Ascending aorta (tissue), 2 donors: ENCODE measurements at regions not wholly inside any gene's neighbourhood (a gene's known extent, or its start where the extent isn't known, plus 50 kb on each side); places are given as distances from the start of the nearest gene placed in this dataset.

ENCODE experiments used
- DNase-seq, 2 donors: peaks; one replicate each; pipeline ENCODE4 v3.0.0-alpha.2; 2019; ENCODE audit warnings: low spot score in 2 of 2
- H3K27ac ChIP-seq, 2 donors: fragments of 200-600 bp; sonication (generic); one replicate each; pipeline ENCODE4 v1.5.1; 2016 to 2017; ENCODE audit warnings: mild to moderate bottlenecking in 1 of 2
- H3K27me3 ChIP-seq: fragments of 200-600 bp; sonication (generic); one replicate; pipeline ENCODE4 v1.5.1; 2017
- H3K36me3 ChIP-seq, 2 donors: fragments of 200-600 bp; sonication (generic); one replicate each; pipeline ENCODE4 v1.5.1; 2016
- H3K4me1 ChIP-seq, 2 donors: fragments of 200-600 bp; sonication (generic); one replicate each; pipeline ENCODE4 v1.5.1; 2016 to 2017; ENCODE audit warnings: mild to moderate bottlenecking in 1 of 2
- H3K4me3 ChIP-seq, 2 donors: fragments of 200-600 bp; sonication (generic); one replicate each; pipeline ENCODE4 v1.5.1; 2016 to 2017; ENCODE audit warnings: mild to moderate bottlenecking in 1 of 2
- H3K9me3 ChIP-seq, 2 donors: fragments of 200-600 bp; sonication (generic); one replicate each; pipeline ENCODE4 v1.5.1; 2016
- CTCF ChIP-seq, 3 experiments: fragments of 200-600 bp in 2 of 3; fragments of 450-650 bp in 1 of 3; sonication (generic) in 2 of 3; IDR thresholded peaks; one replicate each; pipeline ENCODE4 v1.5.1; 2016 to 2019; ENCODE audit warnings: antibody characterized with exemption in 3 of 3, mild to moderate bottlenecking in 1 of 3, moderate library complexity in 1 of 3
- intact Hi-C: fragments of 100-400 bp; cut with DNase I; formaldehyde crosslinking; loops from one replicate; pipeline ENCODE4 v1.15.1; 2023

DNA sequence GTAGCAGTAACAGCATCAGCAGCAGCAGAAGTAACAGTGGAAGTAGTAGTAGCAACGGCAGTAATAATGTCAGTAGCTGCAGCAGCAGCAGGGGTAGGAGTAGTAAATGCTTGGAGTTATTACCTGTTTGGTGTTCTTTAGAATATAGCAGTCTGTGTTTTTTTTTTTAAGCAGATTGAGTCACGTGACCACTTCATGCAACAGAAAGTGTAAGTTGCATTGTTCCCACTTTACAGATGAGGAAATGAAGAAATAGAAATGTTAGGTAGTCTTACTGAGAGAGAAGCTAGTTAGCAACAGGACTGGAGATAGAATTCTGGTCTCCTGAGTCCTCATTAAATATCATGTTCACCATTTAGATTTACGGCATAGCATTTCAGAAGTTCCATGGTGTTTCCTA, 358.2 kb downstream of the HAPSTR1 start:
- TF ChIP-seq CTCF (IDR thresholded peaks at IDR 0.05) = no peak
- Histone ChIP-seq H3K4me1 (no peaks in the 10 kb centered on the region), H3K9me3 (peaks cover 0 to 11% of the 10 kb centered on the region in 2 donors), H3K4me3 (no peak overlapping the region), H3K27ac (no peak overlapping the region), H3K36me3 (no peaks in the 10 kb centered on the region), H3K27me3 (no peaks in the 10 kb centered on the region)
- intact Hi-C loops = no loop called here
- no peak for DNase-seq

- Histone ChIP-seq H3K9me3 (no peaks in the 10 kb centered on the region), H3K27ac (no peak overlapping the region), H3K4me3 (no peak overlapping the region), H3K27me3 (no peaks in the 10 kb centered on the region), H3K36me3 (no peaks in the 10 kb centered on the region), H3K4me1 (no peaks in the 10 kb centered on the region)
- no peak for TF ChIP-seq CTCF (IDR thresholded peaks at IDR 0.05)
- intact Hi-C loops = no loop called here
- no peak for DNase-seq
Observed at GRCh38 chr16:9457215-9457614, 365.8 kb downstream of the HAPSTR1 start.

DNA sequence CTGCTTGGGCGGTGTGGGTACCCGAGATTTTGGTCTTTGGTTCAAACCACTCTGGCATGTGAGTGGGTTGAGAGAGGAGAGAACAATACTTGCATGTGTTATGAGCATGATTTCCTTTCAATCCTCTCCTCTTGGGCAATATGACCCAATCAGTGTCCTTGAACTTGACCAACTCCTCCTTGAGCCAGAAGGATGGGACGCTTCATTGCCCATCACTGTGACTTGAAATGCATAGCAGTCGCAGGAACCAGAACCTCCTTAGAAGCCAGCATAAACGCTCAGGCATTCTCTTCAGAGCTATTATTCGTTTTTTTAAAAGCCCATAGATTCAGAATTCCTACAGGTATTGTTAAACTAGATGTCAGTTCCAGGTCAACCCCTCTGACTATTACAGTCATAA, 367.4 kb downstream of the HAPSTR1 start:
- H3K36me3 ChIP-seq = no peaks in the 10 kb centered on the region
- no peak overlapping the region for H3K4me3 ChIP-seq
- no peak overlapping the region for H3K27ac ChIP-seq
- intact Hi-C loops = no loop called here
- no peak for TF ChIP-seq CTCF (IDR thresholded peaks at IDR 0.05)
- H3K9me3 ChIP-seq = no peaks in the 10 kb centered on the region
- H3K4me1 ChIP-seq = no peaks in the 10 kb centered on the region
- no peak for DNase-seq
- H3K27me3 ChIP-seq = no peaks in the 10 kb centered on the region

DNA sequence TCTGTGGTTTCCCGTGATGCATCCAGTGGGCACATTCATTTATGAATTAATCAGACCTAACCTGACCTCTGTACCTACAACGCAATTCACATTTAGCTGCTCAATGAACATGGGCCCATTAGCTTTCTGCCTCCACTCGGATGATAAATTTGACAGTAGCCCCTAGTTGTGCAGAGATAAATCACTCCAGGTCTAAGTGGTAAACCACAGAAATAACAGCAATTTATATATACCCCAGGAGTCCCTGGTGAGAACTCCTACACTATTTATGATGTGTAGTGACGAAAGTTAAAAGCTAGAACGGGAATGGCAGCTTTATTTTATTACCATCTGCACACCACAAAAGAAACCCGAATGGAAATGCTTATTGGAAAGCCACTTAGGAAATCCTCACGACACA, 371.5 kb downstream of the HAPSTR1 start:
- no peak overlapping the region for H3K27ac ChIP-seq
- TF ChIP-seq CTCF (IDR thresholded peaks at IDR 0.05) = no peak
- no peaks in the 10 kb centered on the region for H3K4me1 ChIP-seq
- intact Hi-C loops = no loop called here
- no peaks in the 10 kb centered on the region for H3K9me3 ChIP-seq
- H3K27me3 ChIP-seq = no peaks in the 10 kb centered on the region
- H3K4me3 ChIP-seq = no peak overlapping the region
- DNase-seq = no peak
- H3K36me3 ChIP-seq = no peaks in the 10 kb centered on the region

- no peaks in the 10 kb centered on the region for H3K4me1 ChIP-seq
- H3K27me3 ChIP-seq = no peaks in the 10 kb centered on the region
- H3K36me3 ChIP-seq = no peaks in the 10 kb centered on the region
- no peak overlapping the region for H3K4me3 ChIP-seq
- H3K9me3 ChIP-seq = no peaks in the 10 kb centered on the region
- no peak for TF ChIP-seq CTCF (IDR thresholded peaks at IDR 0.05)
- intact Hi-C loops = no loop called here
- DNase-seq = no peak
- no peak overlapping the region for H3K27ac ChIP-seq
Observed at GRCh38 chr16:9463461-9463860, 372.0 kb downstream of the HAPSTR1 start.

DNA sequence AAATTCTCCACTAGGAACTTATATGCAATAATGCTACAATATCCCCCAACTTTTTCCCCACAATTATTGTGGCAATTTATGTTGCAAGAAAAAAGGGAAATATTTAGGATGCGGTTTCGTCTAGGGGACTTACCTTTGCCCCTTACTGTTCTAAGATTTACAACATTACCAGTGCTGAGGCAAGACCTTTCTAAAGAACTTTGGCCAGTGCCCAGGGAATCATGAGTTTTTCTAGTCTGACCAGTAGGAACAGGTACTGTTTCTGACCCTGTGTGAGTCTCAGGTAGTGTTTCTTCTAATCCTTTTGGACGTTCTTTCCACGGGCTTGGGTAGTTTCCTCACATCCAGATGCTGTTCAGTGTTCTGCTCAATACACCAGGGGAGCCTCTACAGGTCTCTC, 373.7 kb downstream of the HAPSTR1 start:
- Histone ChIP-seq H3K4me3 (no peak overlapping the region), H3K4me1 (no peaks in the 10 kb centered on the region), H3K9me3 (no peaks in the 10 kb centered on the region), H3K36me3 (no peaks in the 10 kb centered on the region), H3K27ac (no peak overlapping the region), H3K27me3 (no peaks in the 10 kb centered on the region)
- DNase-seq = no peak
- intact Hi-C loops = no loop called here
- no peak for TF ChIP-seq CTCF (IDR thresholded peaks at IDR 0.05)
